ENCODE measurements at regions not wholly inside any gene's neighbourhood (a gene's known extent, or its start where the extent isn't known, plus 50 kb on each side); places are given as distances from the start of the nearest gene placed in this dataset.

- DNase-seq (ENCODE audit: low read depth in 2 of 2): no peak
These were observed 54.5 kb upstream of the PLXNA2 start for GRCh38 chr1:208298593-208299269.

- DNase-seq (ENCODE audit: low read depth in 2 of 2): no peak
These were observed 56.0 kb upstream of the PLXNA2 start for GRCh38 chr1:208300084-208300770.

GRCh38 chr1:208302699-208303238 lies 58.6 kb upstream of the PLXNA2 start:
- DNase-seq (ENCODE audit: low read depth in 2 of 2): no peak

- DNase-seq (ENCODE audit: low read depth in 2 of 2): no peak
These were observed 59.8 kb upstream of the PLXNA2 start for GRCh38 chr1:208303743-208304712.

GRCh38 chr1:208308221-208308620 lies 64.0 kb upstream of the PLXNA2 start:
- no peak for DNase-seq (ENCODE audit: low read depth in 2 of 2)

- no peak for DNase-seq (ENCODE audit: low read depth in 2 of 2)
These were observed 65.6 kb upstream of the PLXNA2 start for GRCh38 chr1:208309771-208310170.

GRCh38 chr1:208312706-208313105 lies 68.5 kb upstream of the PLXNA2 start:
- DNase-seq (ENCODE audit: low read depth in 2 of 2): no peak

- DNase-seq (ENCODE audit: low read depth in 2 of 2): no peak
These were observed 70.2 kb upstream of the PLXNA2 start for GRCh38 chr1:208314431-208314830.

GRCh38 chr1:208318150-208318734 lies 74.1 kb upstream of the PLXNA2 start:
- no peak for DNase-seq (ENCODE audit: low read depth in 2 of 2)

- DNase-seq (ENCODE audit: low read depth in 2 of 2): no peak
These were observed 79.8 kb upstream of the PLXNA2 start for GRCh38 chr1:208324005-208324404.

- no peak for DNase-seq (ENCODE audit: low read depth in 2 of 2)
These were observed 81.8 kb upstream of the PLXNA2 start for GRCh38 chr1:208326033-208326432.

GRCh38 chr1:208329300-208329699 lies 85.1 kb upstream of the PLXNA2 start:
- no peak for DNase-seq (ENCODE audit: low read depth in 2 of 2)

- DNase-seq (ENCODE audit: low read depth in 2 of 2): no peak
These were observed 88.0 kb upstream of the PLXNA2 start for GRCh38 chr1:208332036-208332773.

GRCh38 chr1:208332774-208333126 lies 88.6 kb upstream of the PLXNA2 start:
- DNase-seq (ENCODE audit: low read depth in 2 of 2): no peak

- DNase-seq (ENCODE audit: low read depth in 2 of 2): no peak
These were observed 89.5 kb upstream of the PLXNA2 start for GRCh38 chr1:208333676-208334075.

GRCh38 chr1:208335371-208336136 lies 91.4 kb upstream of the PLXNA2 start:
- no peak for DNase-seq (ENCODE audit: low read depth in 2 of 2)

GRCh38 chr1:208336137-208336518 lies 91.9 kb upstream of the PLXNA2 start:
- no peak for DNase-seq (ENCODE audit: low read depth in 2 of 2)

GRCh38 chr1:208339911-208340310 lies 95.7 kb upstream of the PLXNA2 start:
- no peak for DNase-seq (ENCODE audit: low read depth in 2 of 2)

GRCh38 chr1:208343226-208343625 lies 99.0 kb upstream of the PLXNA2 start:
- no peak for DNase-seq (ENCODE audit: low read depth in 2 of 2)

- no peak for DNase-seq (ENCODE audit: low read depth in 2 of 2)
These were observed 100.1 kb upstream of the PLXNA2 start for GRCh38 chr1:208344202-208344857.

Measured in stimulated activated CD4-positive, alpha-beta T cell treated with anti-CD3 and anti-CD28 coated beads, Interleukin-4, amount 100 ng/mL, for 48 hours (primary cell).